ENCODE measurements at regions not wholly inside any gene's neighbourhood (a gene's known extent, or its start where the extent isn't known, plus 50 kb on each side); places are given as distances from the start of the nearest gene placed in this dataset.

- Histone ChIP-seq H3K36me3 (no peaks in the 10 kb centered on the region), H3K4me3 (no peak overlapping the region), H3K27me3 (peaks cover 86% of the 10 kb centered on the region), H3K4me1 (ENCODE audit: low read depth) (peaks cover 4% of the 10 kb centered on the region), H3K9me3 (ENCODE audit: low read depth) (no peaks in the 10 kb centered on the region), H3K27ac (no peak overlapping the region)
- no peak for TF ChIP-seq CTCF (IDR thresholded peaks at IDR 0.05; ENCODE audit: low read depth, low read length)
- DNase-seq (ENCODE audit: low read depth in 1 of 2, low spot score in 1 of 2) = no peak
Observed at GRCh38 chr16:80029381-80029630, 428.8 kb upstream of the MAF start.

- H3K4me1 ChIP-seq (ENCODE audit: low read depth) = peaks cover 4% of the 10 kb centered on the region
- TF ChIP-seq CTCF (IDR thresholded peaks at IDR 0.05; ENCODE audit: low read depth, low read length) = no peak
- H3K36me3 ChIP-seq = no peaks in the 10 kb centered on the region
- no peak overlapping the region for H3K27ac ChIP-seq
- no peak overlapping the region for H3K4me3 ChIP-seq
- DNase-seq (ENCODE audit: low read depth in 1 of 2, low spot score in 1 of 2) = peak in 1 of 2 donors; percentile 75
- peaks cover 89% of the 10 kb centered on the region for H3K27me3 ChIP-seq
- no peaks in the 10 kb centered on the region for H3K9me3 ChIP-seq (ENCODE audit: low read depth)
Observed at GRCh38 chr16:80028581-80029380, 428.2 kb upstream of the MAF start.

- no peak overlapping the region for H3K4me3 ChIP-seq
- DNase-seq (ENCODE audit: low read depth in 1 of 2, low spot score in 1 of 2) = peak in 1 of 2 donors; percentile 40
- no peak for TF ChIP-seq CTCF (IDR thresholded peaks at IDR 0.05; ENCODE audit: low read depth, low read length)
- no peaks in the 10 kb centered on the region for H3K9me3 ChIP-seq (ENCODE audit: low read depth)
- peaks cover 91% of the 10 kb centered on the region for H3K27me3 ChIP-seq
- H3K27ac ChIP-seq = no peak overlapping the region
- H3K36me3 ChIP-seq = no peaks in the 10 kb centered on the region
- peaks cover 4% of the 10 kb centered on the region for H3K4me1 ChIP-seq (ENCODE audit: low read depth)
Observed at GRCh38 chr16:80027007-80027965, 426.7 kb upstream of the MAF start.

GRCh38 chr16:80025236-80025635 lies 424.7 kb upstream of the MAF start:
- no peak overlapping the region for H3K4me3 ChIP-seq
- peaks cover 4% of the 10 kb centered on the region for H3K4me1 ChIP-seq (ENCODE audit: low read depth)
- H3K36me3 ChIP-seq = no peaks in the 10 kb centered on the region
- H3K9me3 ChIP-seq (ENCODE audit: low read depth) = no peaks in the 10 kb centered on the region
- no peak for DNase-seq (ENCODE audit: low read depth in 1 of 2, low spot score in 1 of 2)
- no peak for TF ChIP-seq CTCF (IDR thresholded peaks at IDR 0.05; ENCODE audit: low read depth, low read length)
- H3K27me3 ChIP-seq = peaks cover 91% of the 10 kb centered on the region
- no peak overlapping the region for H3K27ac ChIP-seq

GRCh38 chr16:80024443-80024842 lies 423.9 kb upstream of the MAF start:
- no peak for TF ChIP-seq CTCF (IDR thresholded peaks at IDR 0.05; ENCODE audit: low read depth, low read length)
- Histone ChIP-seq H3K9me3 (ENCODE audit: low read depth) (no peaks in the 10 kb centered on the region), H3K27ac (no peak overlapping the region), H3K4me1 (ENCODE audit: low read depth) (peaks cover 4% of the 10 kb centered on the region), H3K27me3 (peaks cover 91% of the 10 kb centered on the region), H3K36me3 (no peaks in the 10 kb centered on the region), H3K4me3 (no peak overlapping the region)
- no peak for DNase-seq (ENCODE audit: low read depth in 1 of 2, low spot score in 1 of 2)
